ENCODE measurements at regions not wholly inside any gene's neighbourhood (a gene's known extent, or its start where the extent isn't known, plus 50 kb on each side); places are given as distances from the start of the nearest gene placed in this dataset.

- TF ChIP-seq EZH2 (IDR thresholded peaks at IDR 0.05; ENCODE audit: insufficient read depth, poor library complexity, severe bottlenecking) = no peak
- TF ChIP-seq EZH2phosphoT487 (IDR thresholded peaks at IDR 0.05; ENCODE audit: insufficient read depth, low read depth) = no peak
- no peaks in the 10 kb centered on the region for H3K79me2 ChIP-seq (ENCODE audit: insufficient read depth)
- no peaks in the 10 kb centered on the region for H3K9me3 ChIP-seq (ENCODE audit: low read depth)
- H3K27ac ChIP-seq = no peak overlapping the region
- no peaks in the 10 kb centered on the region for H3K36me3 ChIP-seq (ENCODE audit: low read depth)
- no peak overlapping the region for H3K4me2 ChIP-seq (ENCODE audit: unreplicated experiment)
- H3K9me2 ChIP-seq (ENCODE audit: insufficient read depth) = no peaks in the 10 kb centered on the region
- no peaks in the 10 kb centered on the region for H3K4me1 ChIP-seq (ENCODE audit: insufficient read depth)
- no peak for DNase-seq
- H3F3A ChIP-seq (ENCODE audit: insufficient read depth) = no peaks in the 10 kb centered on the region
- no peak overlapping the region for H3K9ac ChIP-seq
- no peak overlapping the region for H2AFZ ChIP-seq
- H3K4me3 ChIP-seq = no peak overlapping the region
- WGBS, 2 experiments (ENCODE audit: low coverage in 1 of 2, low lambda C conversion rate in 2 of 2, missing lambda C conversion rate in 2 of 2) = 15 to 16% methylated on average over 5 of the region's 5 CpGs
- H4K20me1 ChIP-seq (ENCODE audit: insufficient read depth) = no peaks in the 10 kb centered on the region
- in situ Hi-C loops (cut with MboI) = no loop called here
- peaks cover 7% of the 10 kb centered on the region for H3K27me3 ChIP-seq (replicated peaks; ENCODE audit: insufficient read depth)
Measured at GRCh38 chr5:6143523-6143922, 234.8 kb downstream of the MED10 start.

DNA sequence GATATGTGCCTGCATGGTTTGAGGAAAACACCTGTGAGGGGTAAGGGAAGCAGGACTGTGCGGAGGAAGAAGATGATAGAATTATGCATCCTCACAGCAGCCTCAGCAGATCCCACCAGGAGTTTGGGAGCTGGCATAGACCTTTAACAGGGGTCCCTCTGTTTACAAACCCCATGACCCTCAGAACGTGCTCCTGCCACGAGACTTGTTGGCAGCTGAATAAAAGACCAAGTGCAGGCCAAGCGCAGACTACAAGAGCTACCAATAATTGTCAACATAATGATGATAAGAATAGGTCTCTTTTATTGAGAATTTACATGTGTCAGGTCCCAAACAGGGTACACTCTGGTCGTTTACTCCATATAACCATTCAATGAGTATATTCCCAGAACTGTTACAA is 236.0 kb downstream of the MED10 start:
- H3K27ac ChIP-seq = no peak overlapping the region
- H3K27me3 ChIP-seq (replicated peaks; ENCODE audit: insufficient read depth) = peaks cover 7% of the 10 kb centered on the region
- H3K9me3 ChIP-seq (ENCODE audit: low read depth) = no peaks in the 10 kb centered on the region
- H3K9ac ChIP-seq = no peak overlapping the region
- H3K79me2 ChIP-seq (ENCODE audit: insufficient read depth) = no peaks in the 10 kb centered on the region
- no peaks in the 10 kb centered on the region for H4K20me1 ChIP-seq (ENCODE audit: insufficient read depth)
- no peaks in the 10 kb centered on the region for H3K4me1 ChIP-seq (ENCODE audit: insufficient read depth)
- 15% methylated on average over 5 of the region's 5 CpGs for WGBS, 2 experiments (ENCODE audit: low coverage in 1 of 2, low lambda C conversion rate in 2 of 2, missing lambda C conversion rate in 2 of 2)
- in situ Hi-C loops (cut with MboI) = no loop called here
- no peaks in the 10 kb centered on the region for H3K36me3 ChIP-seq (ENCODE audit: low read depth)
- H3K4me3 ChIP-seq = no peak overlapping the region
- no peak for TF ChIP-seq EZH2phosphoT487 (IDR thresholded peaks at IDR 0.05; ENCODE audit: insufficient read depth, low read depth)
- no peak for TF ChIP-seq EZH2 (IDR thresholded peaks at IDR 0.05; ENCODE audit: insufficient read depth, poor library complexity, severe bottlenecking)
- no peaks in the 10 kb centered on the region for H3F3A ChIP-seq (ENCODE audit: insufficient read depth)
- H3K4me2 ChIP-seq (ENCODE audit: unreplicated experiment) = no peak overlapping the region
- no peak overlapping the region for H2AFZ ChIP-seq
- no peaks in the 10 kb centered on the region for H3K9me2 ChIP-seq (ENCODE audit: insufficient read depth)
- no peak for DNase-seq

GRCh38 chr5:6140219-6140618 is 238.1 kb downstream of the MED10 start:
- no peaks in the 10 kb centered on the region for H3K36me3 ChIP-seq (ENCODE audit: low read depth)
- in situ Hi-C loops (cut with MboI) = no loop called here
- no peaks in the 10 kb centered on the region for H4K20me1 ChIP-seq (ENCODE audit: insufficient read depth)
- H2AFZ ChIP-seq = no peak overlapping the region
- 7 to 10% methylated on average over 5 of the region's 5 CpGs for WGBS, 2 experiments (ENCODE audit: low coverage in 1 of 2, low lambda C conversion rate in 2 of 2, missing lambda C conversion rate in 2 of 2)
- H3K27me3 ChIP-seq (replicated peaks; ENCODE audit: insufficient read depth) = peaks cover 7% of the 10 kb centered on the region
- no peak overlapping the region for H3K4me3 ChIP-seq
- no peaks in the 10 kb centered on the region for H3K9me3 ChIP-seq (ENCODE audit: low read depth)
- no peaks in the 10 kb centered on the region for H3K79me2 ChIP-seq (ENCODE audit: insufficient read depth)
- no peaks in the 10 kb centered on the region for H3K4me1 ChIP-seq (ENCODE audit: insufficient read depth)
- H3K9ac ChIP-seq = no peak overlapping the region
- H3K9me2 ChIP-seq (ENCODE audit: insufficient read depth) = no peaks in the 10 kb centered on the region
- H3K27ac ChIP-seq = no peak overlapping the region
- H3K4me2 ChIP-seq (ENCODE audit: unreplicated experiment) = no peak overlapping the region
- H3F3A ChIP-seq (ENCODE audit: insufficient read depth) = no peaks in the 10 kb centered on the region
- DNase-seq = no peak
- TF ChIP-seq EZH2 (IDR thresholded peaks at IDR 0.05; ENCODE audit: insufficient read depth, poor library complexity, severe bottlenecking) (no peak), EZH2phosphoT487 (IDR thresholded peaks at IDR 0.05; ENCODE audit: insufficient read depth, low read depth) (no peak)

DNA sequence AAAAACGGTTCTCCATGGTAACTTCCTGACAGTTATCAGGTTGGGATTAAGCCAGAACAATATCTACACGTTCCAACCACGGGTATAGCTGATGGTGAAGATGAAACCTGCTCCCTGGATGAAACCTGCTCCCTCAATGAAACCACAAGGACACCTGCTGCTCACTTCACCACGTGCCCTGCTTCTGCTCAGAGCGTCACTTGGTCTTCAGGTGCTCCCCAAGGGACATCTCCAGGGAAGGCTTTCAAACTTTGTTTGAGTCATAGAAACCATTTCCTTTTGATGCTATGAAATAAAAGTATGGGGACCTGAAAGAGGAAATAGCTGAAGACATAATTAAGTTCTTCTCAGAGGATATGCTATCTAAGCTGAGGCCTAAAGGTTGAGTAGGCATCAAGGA is 242.4 kb downstream of the MED10 start:
- DNase-seq = no peak
- Histone ChIP-seq H3F3A (ENCODE audit: insufficient read depth) (no peaks in the 10 kb centered on the region), H3K4me2 (ENCODE audit: unreplicated experiment) (no peak overlapping the region), H3K36me3 (ENCODE audit: low read depth) (no peaks in the 10 kb centered on the region), H3K9ac (no peak overlapping the region), H3K9me3 (ENCODE audit: low read depth) (no peaks in the 10 kb centered on the region), H3K79me2 (ENCODE audit: insufficient read depth) (no peaks in the 10 kb centered on the region), H4K20me1 (ENCODE audit: insufficient read depth) (no peaks in the 10 kb centered on the region), H2AFZ (no peak overlapping the region), H3K4me3 (no peak overlapping the region), H3K27me3 (replicated peaks; ENCODE audit: insufficient read depth) (peaks cover 7% of the 10 kb centered on the region; the same call in 1 of the 2 replicates), H3K9me2 (ENCODE audit: insufficient read depth) (no peaks in the 10 kb centered on the region), H3K27ac (no peak overlapping the region), H3K4me1 (ENCODE audit: insufficient read depth) (no peaks in the 10 kb centered on the region)
- 17 to 21% methylated on average over 5 of the region's 5 CpGs for WGBS, 2 experiments (ENCODE audit: low coverage in 1 of 2, low lambda C conversion rate in 2 of 2, missing lambda C conversion rate in 2 of 2)
- in situ Hi-C loops (cut with MboI) = no loop called here
- TF ChIP-seq EZH2phosphoT487 (IDR thresholded peaks at IDR 0.05; ENCODE audit: insufficient read depth, low read depth) (no peak), EZH2 (IDR thresholded peaks at IDR 0.05; ENCODE audit: insufficient read depth, poor library complexity, severe bottlenecking) (no peak)

DNA sequence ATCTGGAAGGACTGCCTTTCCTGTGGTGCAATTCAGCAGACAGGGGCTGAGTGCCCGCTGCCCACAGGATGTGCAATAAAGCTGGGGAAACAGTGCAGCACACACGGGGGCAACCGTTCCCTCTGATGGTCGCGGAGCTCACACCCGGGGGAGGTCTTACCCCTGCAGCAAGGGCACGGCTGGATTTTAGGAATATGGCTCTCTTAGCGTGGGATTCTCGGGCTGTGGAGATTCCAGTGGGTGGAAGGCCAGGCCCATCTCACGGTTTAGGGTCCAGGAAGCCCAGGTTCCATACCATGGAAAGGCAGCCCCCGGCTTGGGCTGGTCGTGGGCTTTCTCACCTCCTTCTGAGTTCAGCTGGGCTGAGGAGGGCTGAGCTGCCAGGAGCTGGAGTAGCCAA is 244.1 kb downstream of the MED10 start:
- no peak overlapping the region for H3K4me2 ChIP-seq (ENCODE audit: unreplicated experiment)
- DNase-seq = no peak
- H3K9me2 ChIP-seq (ENCODE audit: insufficient read depth) = no peaks in the 10 kb centered on the region
- no peaks in the 10 kb centered on the region for H3K79me2 ChIP-seq (ENCODE audit: insufficient read depth)
- H4K20me1 ChIP-seq (ENCODE audit: insufficient read depth) = no peaks in the 10 kb centered on the region
- H3K9me3 ChIP-seq (ENCODE audit: low read depth) = no peaks in the 10 kb centered on the region
- H3K27ac ChIP-seq = no peak overlapping the region
- no peaks in the 10 kb centered on the region for H3K36me3 ChIP-seq (ENCODE audit: low read depth)
- TF ChIP-seq EZH2 (IDR thresholded peaks at IDR 0.05; ENCODE audit: insufficient read depth, poor library complexity, severe bottlenecking) (no peak), EZH2phosphoT487 (IDR thresholded peaks at IDR 0.05; ENCODE audit: insufficient read depth, low read depth) (no peak)
- no peak overlapping the region for H3K9ac ChIP-seq
- 41 to 44% methylated on average over 12 of the region's 12 CpGs for WGBS, 2 experiments (ENCODE audit: low coverage in 1 of 2, low lambda C conversion rate in 2 of 2, missing lambda C conversion rate in 2 of 2)
- H2AFZ ChIP-seq = no peak overlapping the region
- H3K4me1 ChIP-seq (ENCODE audit: insufficient read depth) = no peaks in the 10 kb centered on the region
- no peak overlapping the region for H3K4me3 ChIP-seq
- H3K27me3 ChIP-seq (replicated peaks; ENCODE audit: insufficient read depth) = no peaks in the 10 kb centered on the region
- no peaks in the 10 kb centered on the region for H3F3A ChIP-seq (ENCODE audit: insufficient read depth)
- in situ Hi-C loops (cut with MboI) = no loop called here

Data from GM23248 (cell line).